GM12864 (cell line): ENCODE measurements at regions not wholly inside any gene's neighbourhood (a gene's known extent, or its start where the extent isn't known, plus 50 kb on each side); places are given as distances from the start of the nearest gene placed in this dataset.

ENCODE experiments used
- DNase-seq: peaks from one replicate; pipeline ENCODE4 v3.0.0-alpha.2; 2011; ENCODE audit warnings: low read depth
- H3K4me3 ChIP-seq: 2 replicates; pipeline ENCODE4 v1.5.1; 2011; ENCODE audit warnings: mild to moderate bottlenecking, low read depth, low read length, control low read depth
- CTCF ChIP-seq: IDR thresholded peaks from 2 replicates; pipeline ENCODE4 v1.5.1; 2011; ENCODE audit warnings: low read depth, mild to moderate bottlenecking, moderate library complexity, low read length, control low read depth, inconsistent platforms; ENCODE audit errors: missing control alignments

DNA sequence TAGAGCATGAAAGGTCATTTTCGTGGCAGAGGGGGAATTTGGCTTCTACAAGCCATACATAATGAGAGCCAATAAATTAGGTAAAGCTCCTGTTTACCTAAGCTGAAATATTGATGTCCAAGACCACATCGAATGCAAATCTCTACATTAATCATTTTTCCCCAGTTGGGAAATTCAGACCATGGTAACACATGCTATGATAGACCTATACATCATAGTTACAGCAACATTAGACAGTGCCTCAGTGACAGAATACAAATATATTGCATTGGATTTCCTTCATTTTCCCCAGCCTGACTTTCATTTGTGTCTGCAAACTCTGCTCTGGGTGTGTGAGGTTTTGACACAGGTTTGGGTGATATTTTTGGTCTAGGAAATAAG lies 1079.7 kb upstream of the TENM4 start:
- H3K4me3 ChIP-seq: no peak overlapping the region
- no peak for TF ChIP-seq CTCF
- DNase-seq: no peak

DNA sequence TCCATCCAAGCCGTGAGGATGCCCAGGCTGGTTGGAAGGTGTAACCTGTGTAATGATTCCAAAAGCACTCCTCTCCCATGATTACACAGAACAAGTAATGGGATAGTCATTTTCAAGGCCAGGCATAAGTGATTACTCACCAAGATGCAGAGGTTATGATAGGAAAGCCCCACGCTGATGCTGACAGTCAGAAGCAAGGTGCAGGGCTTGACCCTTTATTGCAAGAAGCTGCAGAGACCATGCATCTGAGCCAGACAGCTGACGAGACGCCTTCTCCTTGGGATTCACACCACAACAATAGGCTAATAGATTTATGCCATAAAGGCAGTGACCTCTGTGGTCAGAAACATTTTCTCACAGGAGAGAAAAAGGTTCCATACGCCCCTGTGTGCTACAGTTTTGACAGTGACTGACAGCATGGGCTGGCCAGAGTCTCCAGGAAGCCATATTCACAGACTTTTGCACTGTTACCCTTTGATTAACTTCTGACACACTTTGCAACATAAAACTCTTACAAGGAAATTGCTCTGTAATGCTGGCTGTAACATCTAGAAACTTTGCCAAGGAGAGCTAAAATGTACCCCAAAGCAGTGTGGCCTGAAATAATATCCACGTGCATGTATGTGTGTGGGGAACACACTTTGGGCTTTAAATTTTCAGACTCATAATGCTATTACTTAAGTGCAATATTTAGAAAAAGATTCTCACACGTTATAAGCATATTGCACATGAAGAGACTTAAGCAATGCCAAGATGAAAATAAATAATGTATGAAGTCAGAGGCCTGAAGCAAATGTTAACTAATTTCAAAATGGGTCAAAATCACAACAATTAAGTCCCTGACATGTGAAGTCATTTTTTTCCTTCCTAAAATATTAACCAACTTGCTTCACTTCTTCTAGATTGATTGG lies 1079.0 kb upstream of the TENM4 start:
- no peak for TF ChIP-seq CTCF
- DNase-seq: no peak
- no peak overlapping the region for H3K4me3 ChIP-seq

DNA sequence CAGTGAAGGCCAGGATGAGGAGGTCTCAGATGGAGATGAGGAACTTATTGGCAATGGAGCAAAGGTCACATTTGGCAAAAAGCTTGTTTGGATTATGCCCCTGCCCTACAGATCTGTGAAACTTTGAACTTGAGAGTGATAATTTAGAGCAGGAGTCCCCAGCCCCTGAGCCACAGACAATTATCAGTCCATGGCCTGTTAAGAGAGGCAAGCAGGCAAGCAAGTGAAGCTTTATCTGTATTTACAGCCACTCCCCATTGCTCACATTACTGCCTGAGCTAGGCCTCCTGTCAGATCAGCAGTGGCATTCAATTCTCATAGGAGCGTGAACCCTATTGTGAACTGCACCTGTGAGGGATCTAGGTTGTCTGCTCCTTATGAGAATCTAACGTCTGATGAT lies 1076.9 kb upstream of the TENM4 start:
- H3K4me3 ChIP-seq: no peak overlapping the region
- no peak for DNase-seq
- TF ChIP-seq CTCF: no peak

GRCh38 chr11:80515097-80515496 lies 1074.3 kb upstream of the TENM4 start:
- TF ChIP-seq CTCF: no peak
- peak; percentile 2 for DNase-seq
- H3K4me3 ChIP-seq: no peak overlapping the region

DNA sequence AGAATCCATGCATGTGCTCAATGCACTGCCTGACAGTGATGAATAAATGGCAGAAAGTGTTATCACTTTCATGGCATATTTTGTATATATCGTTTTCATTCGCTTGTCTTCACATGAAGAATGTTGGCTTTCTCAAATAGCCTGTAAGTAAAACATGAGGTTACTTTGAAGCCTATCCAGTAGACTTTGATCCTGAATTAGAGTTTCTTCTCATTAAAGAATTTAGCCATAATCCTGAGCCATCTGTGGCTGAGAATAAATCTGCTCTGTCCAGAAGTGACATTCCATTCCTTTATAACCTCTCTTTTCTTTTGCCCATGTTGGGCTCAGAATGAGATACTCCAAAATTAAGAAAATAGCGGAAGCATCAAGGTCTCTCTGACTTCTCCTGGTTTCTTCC lies 1071.7 kb upstream of the TENM4 start:
- no peak for TF ChIP-seq CTCF
- DNase-seq: no peak

GRCh38 chr11:80505771-80506170 lies 1064.9 kb upstream of the TENM4 start:
- TF ChIP-seq CTCF: no peak
- H3K4me3 ChIP-seq: no peak overlapping the region
- DNase-seq: no peak

More for the DNA sequence above, 1071.7 kb upstream of the TENM4 start:
- no peak overlapping the region for H3K4me3 ChIP-seq

GRCh38 chr11:80503990-80504389 lies 1063.2 kb upstream of the TENM4 start:
- no peak for DNase-seq
- TF ChIP-seq CTCF: no peak
- H3K4me3 ChIP-seq: no peak overlapping the region
